C4-2B (cell line): ENCODE measurements at regions not wholly inside any gene's neighbourhood (a gene's known extent, or its start where the extent isn't known, plus 50 kb on each side); places are given as distances from the start of the nearest gene placed in this dataset.

Experiments
- H3K27ac ChIP-seq: fragments of 450-650 bp; 2 replicates; pipeline ENCODE4 v1.5.1; 2017
- ZFX ChIP-seq: fragments of 450-650 bp; IDR thresholded peaks from 2 replicates; pipeline ENCODE4 v1.6.1; 2017
- TF ChIP-seq, protein P1 (sequence below): fragments of 450-650 bp; conservative IDR thresholded peaks from 2 replicates; pipeline ENCODE4 v1.5.1; 2017; ENCODE audit warnings: mild to moderate bottlenecking

DNA sequence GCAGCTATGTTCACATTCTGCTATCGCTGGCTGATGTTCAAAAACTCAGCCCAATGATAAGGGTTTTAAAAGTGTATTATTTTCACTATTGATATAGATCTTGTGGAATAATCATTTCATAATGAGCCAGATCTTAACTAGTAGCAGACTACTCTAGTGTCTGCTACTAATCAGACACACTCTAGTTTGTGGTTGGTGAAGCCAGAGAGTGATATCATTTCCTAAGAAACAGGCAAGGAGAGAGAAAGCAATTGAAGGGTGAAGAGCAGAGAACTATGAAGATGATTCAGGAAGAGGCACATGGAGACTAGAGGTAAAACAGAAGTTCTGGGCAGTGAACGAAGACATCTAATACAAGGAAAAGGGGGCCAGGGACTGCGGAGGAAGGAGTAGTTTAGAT lies 58.2 kb upstream of the BET1 start:
- TF ChIP-seq, protein P1, sequence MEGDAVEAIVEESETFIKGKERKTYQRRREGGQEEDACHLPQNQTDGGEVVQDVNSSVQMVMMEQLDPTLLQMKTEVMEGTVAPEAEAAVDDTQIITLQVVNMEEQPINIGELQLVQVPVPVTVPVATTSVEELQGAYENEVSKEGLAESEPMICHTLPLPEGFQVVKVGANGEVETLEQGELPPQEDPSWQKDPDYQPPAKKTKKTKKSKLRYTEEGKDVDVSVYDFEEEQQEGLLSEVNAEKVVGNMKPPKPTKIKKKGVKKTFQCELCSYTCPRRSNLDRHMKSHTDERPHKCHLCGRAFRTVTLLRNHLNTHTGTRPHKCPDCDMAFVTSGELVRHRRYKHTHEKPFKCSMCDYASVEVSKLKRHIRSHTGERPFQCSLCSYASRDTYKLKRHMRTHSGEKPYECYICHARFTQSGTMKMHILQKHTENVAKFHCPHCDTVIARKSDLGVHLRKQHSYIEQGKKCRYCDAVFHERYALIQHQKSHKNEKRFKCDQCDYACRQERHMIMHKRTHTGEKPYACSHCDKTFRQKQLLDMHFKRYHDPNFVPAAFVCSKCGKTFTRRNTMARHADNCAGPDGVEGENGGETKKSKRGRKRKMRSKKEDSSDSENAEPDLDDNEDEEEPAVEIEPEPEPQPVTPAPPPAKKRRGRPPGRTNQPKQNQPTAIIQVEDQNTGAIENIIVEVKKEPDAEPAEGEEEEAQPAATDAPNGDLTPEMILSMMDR: no peak
- TF ChIP-seq ZFX: no peak
- H3K27ac ChIP-seq: no peak overlapping the region

DNA sequence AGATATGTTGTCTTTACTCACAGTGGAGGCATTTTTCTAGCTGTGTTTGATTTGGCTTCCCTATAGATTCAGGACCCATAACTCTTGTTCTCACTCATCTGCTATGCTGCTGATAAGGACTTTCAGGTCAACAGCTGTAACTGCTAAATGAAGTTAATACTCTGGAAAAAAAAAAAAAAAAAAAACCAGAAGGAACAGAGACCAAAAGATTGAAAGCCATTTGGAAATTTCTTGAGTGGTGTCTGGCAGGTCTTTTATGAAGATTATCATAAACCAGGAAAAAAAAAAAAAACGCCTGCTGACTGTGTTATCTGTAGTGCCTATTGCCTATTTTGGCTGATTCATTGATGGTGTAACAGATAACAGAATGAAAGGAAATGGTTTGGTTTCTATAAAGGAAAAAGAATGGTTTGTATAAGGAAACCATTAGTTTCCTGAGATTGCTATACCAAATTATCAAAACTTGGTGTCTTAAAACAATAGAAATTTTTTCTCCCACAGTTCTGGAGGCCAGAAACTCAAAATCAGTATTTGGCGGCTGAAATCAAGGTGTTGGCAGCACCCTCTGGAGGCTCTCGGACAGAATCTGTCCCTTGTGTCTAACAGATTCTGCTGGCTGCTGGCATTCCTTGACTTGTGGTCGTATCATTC lies 60.5 kb upstream of the BET1 start:
- TF ChIP-seq, protein P1: no peak; the same call in 1 of the 2 replicates
- no peak for TF ChIP-seq ZFX
- no peak overlapping the region for H3K27ac ChIP-seq

DNA sequence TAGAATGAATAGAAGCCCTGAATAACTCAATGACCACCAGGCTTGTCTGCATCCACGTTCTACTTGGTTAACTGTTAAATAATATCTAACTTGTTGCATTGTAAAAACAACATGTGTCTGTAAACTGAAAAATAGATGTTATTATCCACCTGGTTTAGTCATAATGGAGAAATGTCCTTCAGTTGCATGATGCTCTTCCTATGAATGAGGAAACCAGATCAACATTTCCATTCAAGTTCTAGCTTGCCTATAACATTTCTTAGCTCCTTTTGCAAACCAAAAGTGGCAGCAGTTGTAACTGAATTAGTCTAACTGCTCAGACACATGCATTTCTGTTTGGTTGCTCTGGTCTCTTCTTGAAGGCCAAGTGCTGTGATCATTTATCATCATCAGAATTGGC lies 62.9 kb upstream of the BET1 start:
- TF ChIP-seq ZFX: no peak
- TF ChIP-seq, protein P1: no peak
- no peak overlapping the region for H3K27ac ChIP-seq

DNA sequence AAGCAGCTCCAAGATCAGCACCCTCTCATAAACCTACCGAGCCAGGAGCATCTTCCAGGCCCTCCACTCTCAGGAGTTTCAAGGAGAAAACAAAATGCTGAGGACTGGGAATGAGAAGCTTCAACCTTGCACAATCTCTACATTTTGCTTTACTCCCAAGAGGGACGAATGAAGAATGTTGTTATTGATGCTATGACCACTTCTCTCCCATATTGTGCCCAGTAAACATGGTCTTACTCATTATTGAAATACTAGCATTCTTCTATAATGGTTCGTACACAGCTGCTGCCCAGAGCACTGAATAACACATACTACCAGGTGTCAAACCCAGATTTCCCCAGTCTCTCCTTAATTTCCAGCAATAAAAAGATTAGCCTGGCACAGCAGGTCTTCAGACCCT lies 63.4 kb upstream of the BET1 start:
- no peak overlapping the region for H3K27ac ChIP-seq
- TF ChIP-seq, protein P1: no peak
- no peak for TF ChIP-seq ZFX

DNA sequence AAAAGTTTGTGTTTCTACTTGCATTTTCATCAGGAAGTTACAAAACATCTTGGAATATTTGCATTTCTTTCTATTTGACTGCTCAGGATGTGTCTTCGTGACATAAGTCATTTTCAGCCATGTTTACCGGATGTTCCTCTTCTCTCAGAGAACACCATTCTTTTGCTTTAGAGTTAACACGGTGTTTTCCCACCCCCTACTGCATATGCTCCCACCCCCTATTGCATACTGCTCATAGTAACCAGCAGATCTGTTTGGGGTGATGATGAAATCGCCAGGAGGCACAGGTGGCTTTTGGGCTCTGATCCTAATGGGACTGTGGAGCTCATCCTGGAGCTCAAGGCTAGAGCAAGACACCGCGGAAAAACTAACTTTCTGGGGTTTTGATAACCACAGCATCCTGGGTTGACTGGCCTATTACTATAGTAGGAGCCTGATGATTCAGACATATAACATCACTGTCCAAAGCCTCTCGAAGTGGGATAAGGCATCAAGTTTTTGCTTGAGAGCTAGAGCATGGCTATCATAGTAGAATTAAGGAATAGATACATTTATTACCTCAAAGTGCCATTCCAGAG lies 65.1 kb upstream of the BET1 start:
- TF ChIP-seq ZFX: no peak
- TF ChIP-seq, protein P1: no peak
- no peak overlapping the region for H3K27ac ChIP-seq

DNA sequence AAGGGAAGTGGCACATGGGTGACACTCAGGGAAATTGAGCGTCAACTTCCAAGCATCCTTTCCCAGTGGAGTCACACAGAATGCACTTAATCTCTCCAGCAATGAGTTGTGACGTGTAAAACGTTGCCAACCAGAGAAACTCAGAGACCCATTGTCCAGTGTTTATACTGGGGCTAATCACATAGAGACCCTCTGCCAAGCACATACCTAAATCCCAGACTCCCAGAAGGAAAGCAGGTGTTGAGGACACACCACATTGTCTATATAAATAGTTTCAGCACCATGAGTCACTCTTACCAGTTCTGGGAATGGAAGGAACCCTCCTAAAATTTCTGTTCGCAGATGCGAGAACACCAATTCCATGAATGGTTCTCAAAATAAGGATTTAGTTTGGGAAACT lies 76.4 kb upstream of the BET1 start:
- H3K27ac ChIP-seq: no peak overlapping the region
- TF ChIP-seq, protein P1: no peak
- no peak for TF ChIP-seq ZFX

DNA sequence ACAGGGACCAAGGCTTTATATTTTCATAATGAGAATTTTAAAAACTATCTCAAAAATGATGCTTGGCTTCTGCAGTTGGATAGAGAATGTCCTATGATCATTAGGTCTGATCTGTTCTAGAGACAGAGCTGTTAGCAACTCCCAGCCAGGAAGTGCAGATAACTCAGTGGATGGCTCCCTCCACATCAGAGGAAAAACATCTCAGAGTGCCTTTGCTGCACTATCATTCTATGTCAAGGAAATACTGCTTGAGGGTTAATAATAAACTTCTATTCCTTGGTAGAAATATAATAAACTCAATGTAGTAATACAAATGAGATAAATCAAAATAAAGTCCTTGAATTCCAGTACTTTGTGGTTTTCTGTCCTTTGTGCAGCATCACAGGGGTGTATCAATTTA lies 78.0 kb upstream of the BET1 start:
- H3K27ac ChIP-seq: no peak overlapping the region
- no peak for TF ChIP-seq ZFX
- TF ChIP-seq, protein P1: no peak
